DMS 273 (cell line): ENCODE measurements at regions not wholly inside any gene's neighbourhood (a gene's known extent, or its start where the extent isn't known, plus 50 kb on each side); places are given as distances from the start of the nearest gene placed in this dataset.

Source experiments
- DNase-seq: peaks from one replicate; lab custom pipeline; 2025; ENCODE audit not compliant: unreplicated experiment; lab: John Stamatoyannopoulos, UW

- DNase-seq, result no peak
These were observed 533.2 kb upstream of the PCDH9 start for GRCh38 chr13:67763384-67763783.

- DNase-seq, result no peak
These were observed 528.8 kb upstream of the PCDH9 start for GRCh38 chr13:67758975-67759374.

- no peak for DNase-seq
These were observed 523.9 kb upstream of the PCDH9 start for GRCh38 chr13:67754012-67754411.

- no peak for DNase-seq
These were observed 522.6 kb upstream of the PCDH9 start for GRCh38 chr13:67752759-67753158.

- no peak for DNase-seq
These were observed 512.3 kb upstream of the PCDH9 start for GRCh38 chr13:67742478-67742877.

- no peak for DNase-seq
These were observed 510.9 kb upstream of the PCDH9 start for GRCh38 chr13:67740871-67741535.

- DNase-seq, result peak; percentile 69
These were observed 506.7 kb upstream of the PCDH9 start for GRCh38 chr13:67736646-67737420.

GRCh38 chr13:67735651-67736050, 505.5 kb upstream of the PCDH9 start:
- no peak for DNase-seq

GRCh38 chr13:67726979-67727378, 496.8 kb upstream of the PCDH9 start:
- no peak for DNase-seq

- no peak for DNase-seq
These were observed 495.9 kb upstream of the PCDH9 start for GRCh38 chr13:67725999-67726398.

- DNase-seq, result no peak
These were observed 483.4 kb upstream of the PCDH9 start for GRCh38 chr13:67713571-67713970.

GRCh38 chr13:67696775-67697174, 466.6 kb upstream of the PCDH9 start:
- DNase-seq, result no peak

- DNase-seq, result no peak
These were observed 434.4 kb upstream of the PCDH9 start for GRCh38 chr13:67664502-67664901.

- DNase-seq, result no peak
These were observed 432.9 kb upstream of the PCDH9 start for GRCh38 chr13:67662997-67663396.

- no peak for DNase-seq
These were observed 422.8 kb upstream of the PCDH9 start for GRCh38 chr13:67652887-67653286.

GRCh38 chr13:67651908-67652465, 421.9 kb upstream of the PCDH9 start:
- no peak for DNase-seq

GRCh38 chr13:67650471-67650870, 420.3 kb upstream of the PCDH9 start:
- DNase-seq, result no peak

GRCh38 chr13:67645874-67646467, 415.8 kb upstream of the PCDH9 start:
- DNase-seq, result no peak

GRCh38 chr13:67643516-67644055, 413.4 kb upstream of the PCDH9 start:
- no peak for DNase-seq

- no peak for DNase-seq
These were observed 412.5 kb upstream of the PCDH9 start for GRCh38 chr13:67642657-67643056.

GRCh38 chr13:67635754-67636153, 405.6 kb upstream of the PCDH9 start:
- no peak for DNase-seq

- no peak for DNase-seq
These were observed 402.5 kb upstream of the PCDH9 start for GRCh38 chr13:67632590-67632989.
